Hepatic stellate cell (primary cell): ENCODE measurements at regions not wholly inside any gene's neighbourhood (a gene's known extent, or its start where the extent isn't known, plus 50 kb on each side); places are given as distances from the start of the nearest gene placed in this dataset.
A peak's percentile ranks its signal among the peaks of the same experiment; 100 is the strongest.

Experiments
- DNase-seq: peaks from one replicate; pipeline ENCODE4 v3.0.0; 2011; ENCODE audit warnings: low spot score

GRCh38 chr5:67297802-67298532 is 101.4 kb upstream of the CD180 start:
- no peak for DNase-seq

GRCh38 chr5:67297376-67297775 is 100.8 kb upstream of the CD180 start:
- DNase-seq: no peak

GRCh38 chr5:67294266-67294938 is 97.8 kb upstream of the CD180 start:
- DNase-seq: no peak

GRCh38 chr5:67293226-67293625 is 96.6 kb upstream of the CD180 start:
- no peak for DNase-seq

- no peak for DNase-seq
These were observed 95.8 kb upstream of the CD180 start for GRCh38 chr5:67292201-67292940.

- no peak for DNase-seq
These were observed 95.1 kb upstream of the CD180 start for GRCh38 chr5:67291671-67292070.

GRCh38 chr5:67291066-67291465 is 94.5 kb upstream of the CD180 start:
- no peak for DNase-seq

GRCh38 chr5:67290655-67291054 is 94.1 kb upstream of the CD180 start:
- no peak for DNase-seq

- no peak for DNase-seq
These were observed 93.3 kb upstream of the CD180 start for GRCh38 chr5:67289763-67290521.

GRCh38 chr5:67287510-67288268 is 91.1 kb upstream of the CD180 start:
- no peak for DNase-seq

- no peak for DNase-seq
These were observed 89.4 kb upstream of the CD180 start for GRCh38 chr5:67286006-67286405.

GRCh38 chr5:67283988-67284487 is 87.4 kb upstream of the CD180 start:
- no peak for DNase-seq

GRCh38 chr5:67283275-67283987 is 86.8 kb upstream of the CD180 start:
- DNase-seq: no peak

GRCh38 chr5:67281874-67282273 is 85.3 kb upstream of the CD180 start:
- DNase-seq: no peak

- DNase-seq: no peak
These were observed 77.2 kb upstream of the CD180 start for GRCh38 chr5:67273689-67274356.

- no peak for DNase-seq
These were observed 76.0 kb upstream of the CD180 start for GRCh38 chr5:67272453-67273130.

GRCh38 chr5:67268231-67269021 is 71.8 kb upstream of the CD180 start:
- peak; percentile 31 for DNase-seq

GRCh38 chr5:67267512-67268216 is 71.1 kb upstream of the CD180 start:
- no peak for DNase-seq
